ENCODE measurements at regions not wholly inside any gene's neighbourhood (a gene's known extent, or its start where the extent isn't known, plus 50 kb on each side); places are given as distances from the start of the nearest gene placed in this dataset.

- H3K4me3 ChIP-seq (ENCODE audit: low read length) = no peak overlapping the region
- no peak overlapping the region for H3K9ac ChIP-seq (ENCODE audit: low read length)
- peaks cover 38% of the 10 kb centered on the region for H3K4me1 ChIP-seq (ENCODE audit: control insufficient read depth, insufficient read depth, low read length)
- H3K9me3 ChIP-seq (ENCODE audit: control insufficient read depth, low read length) = no peaks in the 10 kb centered on the region
- no peaks in the 10 kb centered on the region for H3K27me3 ChIP-seq (replicated peaks; ENCODE audit: control insufficient read depth, insufficient read depth, low read length)
- peak; percentile 5 for DNase-seq (ENCODE audit: low read depth)
- no peaks in the 10 kb centered on the region for H3K36me3 ChIP-seq (ENCODE audit: control insufficient read depth, insufficient read depth, low read length, severe bottlenecking)
These were observed 214.9 kb downstream of the TMEM167A start for GRCh38 chr5:82862261-82862660.

- Histone ChIP-seq H3K4me3 (ENCODE audit: low read length) (no peak overlapping the region), H3K27me3 (replicated peaks; ENCODE audit: control insufficient read depth, insufficient read depth, low read length) (no peaks in the 10 kb centered on the region), H3K36me3 (ENCODE audit: control insufficient read depth, insufficient read depth, low read length, severe bottlenecking) (no peaks in the 10 kb centered on the region), H3K4me1 (ENCODE audit: control insufficient read depth, insufficient read depth, low read length) (peaks cover 38% of the 10 kb centered on the region), H3K9me3 (ENCODE audit: control insufficient read depth, low read length) (no peaks in the 10 kb centered on the region), H3K9ac (ENCODE audit: low read length) (no peak overlapping the region)
- peak; percentile 90 for DNase-seq (ENCODE audit: low read depth)
These were observed 215.5 kb downstream of the TMEM167A start for GRCh38 chr5:82861701-82862100.

- peaks cover 38% of the 10 kb centered on the region for H3K4me1 ChIP-seq (ENCODE audit: control insufficient read depth, insufficient read depth, low read length)
- H3K27me3 ChIP-seq (replicated peaks; ENCODE audit: control insufficient read depth, insufficient read depth, low read length) = no peaks in the 10 kb centered on the region
- H3K36me3 ChIP-seq (ENCODE audit: control insufficient read depth, insufficient read depth, low read length, severe bottlenecking) = no peaks in the 10 kb centered on the region
- peak; percentile 4 for DNase-seq (ENCODE audit: low read depth)
- H3K9ac ChIP-seq (ENCODE audit: low read length) = no peak overlapping the region
- no peak overlapping the region for H3K4me3 ChIP-seq (ENCODE audit: low read length)
- H3K9me3 ChIP-seq (ENCODE audit: control insufficient read depth, low read length) = no peaks in the 10 kb centered on the region
These were observed 217.6 kb downstream of the TMEM167A start for GRCh38 chr5:82859451-82860140.

GRCh38 chr5:82858151-82859025 is 218.8 kb downstream of the TMEM167A start:
- peak; percentile 3 for DNase-seq (ENCODE audit: low read depth)
- Histone ChIP-seq H3K27me3 (replicated peaks; ENCODE audit: control insufficient read depth, insufficient read depth, low read length) (no peaks in the 10 kb centered on the region), H3K9me3 (ENCODE audit: control insufficient read depth, low read length) (no peaks in the 10 kb centered on the region), H3K9ac (ENCODE audit: low read length) (no peak overlapping the region), H3K36me3 (ENCODE audit: control insufficient read depth, insufficient read depth, low read length, severe bottlenecking) (no peaks in the 10 kb centered on the region), H3K4me1 (ENCODE audit: control insufficient read depth, insufficient read depth, low read length) (peaks cover 32% of the 10 kb centered on the region), H3K4me3 (ENCODE audit: low read length) (peak overlapping the region; percentile 34)

- no peaks in the 10 kb centered on the region for H3K9me3 ChIP-seq (ENCODE audit: control insufficient read depth, low read length)
- peak; percentile 35 for DNase-seq (ENCODE audit: low read depth)
- H3K27me3 ChIP-seq (replicated peaks; ENCODE audit: control insufficient read depth, insufficient read depth, low read length) = no peaks in the 10 kb centered on the region
- H3K9ac ChIP-seq (ENCODE audit: low read length) = no peak overlapping the region
- no peaks in the 10 kb centered on the region for H3K36me3 ChIP-seq (ENCODE audit: control insufficient read depth, insufficient read depth, low read length, severe bottlenecking)
- peaks cover 16% of the 10 kb centered on the region for H3K4me1 ChIP-seq (ENCODE audit: control insufficient read depth, insufficient read depth, low read length)
- no peak overlapping the region for H3K4me3 ChIP-seq (ENCODE audit: low read length)
These were observed 221.2 kb downstream of the TMEM167A start for GRCh38 chr5:82855893-82856550.

GRCh38 chr5:82854956-82855355 is 222.2 kb downstream of the TMEM167A start:
- Histone ChIP-seq H3K36me3 (ENCODE audit: control insufficient read depth, insufficient read depth, low read length, severe bottlenecking) (no peaks in the 10 kb centered on the region), H3K9ac (ENCODE audit: low read length) (no peak overlapping the region), H3K4me3 (ENCODE audit: low read length) (no peak overlapping the region), H3K9me3 (ENCODE audit: control insufficient read depth, low read length) (no peaks in the 10 kb centered on the region), H3K4me1 (ENCODE audit: control insufficient read depth, insufficient read depth, low read length) (peaks cover 16% of the 10 kb centered on the region), H3K27me3 (replicated peaks; ENCODE audit: control insufficient read depth, insufficient read depth, low read length) (no peaks in the 10 kb centered on the region)
- DNase-seq (ENCODE audit: low read depth) = no peak

GRCh38 chr5:82851471-82851870 is 225.7 kb downstream of the TMEM167A start:
- peak; percentile 23 for DNase-seq (ENCODE audit: low read depth)
- Histone ChIP-seq H3K36me3 (ENCODE audit: control insufficient read depth, insufficient read depth, low read length, severe bottlenecking) (no peaks in the 10 kb centered on the region), H3K9me3 (ENCODE audit: control insufficient read depth, low read length) (peaks cover 4% of the 10 kb centered on the region), H3K9ac (ENCODE audit: low read length) (no peak overlapping the region), H3K4me3 (ENCODE audit: low read length) (no peak overlapping the region), H3K27me3 (replicated peaks; ENCODE audit: control insufficient read depth, insufficient read depth, low read length) (no peaks in the 10 kb centered on the region), H3K4me1 (ENCODE audit: control insufficient read depth, insufficient read depth, low read length) (peaks cover 6% of the 10 kb centered on the region)

GRCh38 chr5:82850393-82850792 is 226.8 kb downstream of the TMEM167A start:
- Histone ChIP-seq H3K9me3 (ENCODE audit: control insufficient read depth, low read length) (peaks cover 5% of the 10 kb centered on the region), H3K9ac (ENCODE audit: low read length) (no peak overlapping the region), H3K27me3 (replicated peaks; ENCODE audit: control insufficient read depth, insufficient read depth, low read length) (no peaks in the 10 kb centered on the region), H3K4me1 (ENCODE audit: control insufficient read depth, insufficient read depth, low read length) (peaks cover 6% of the 10 kb centered on the region), H3K36me3 (ENCODE audit: control insufficient read depth, insufficient read depth, low read length, severe bottlenecking) (no peaks in the 10 kb centered on the region), H3K4me3 (ENCODE audit: low read length) (no peak overlapping the region)
- DNase-seq (ENCODE audit: low read depth) = no peak

- no peak for DNase-seq (ENCODE audit: low read depth)
These were observed 227.3 kb downstream of the TMEM167A start for GRCh38 chr5:82849885-82850284.

GRCh38 chr5:82847562-82847961 is 229.6 kb downstream of the TMEM167A start:
- Histone ChIP-seq H3K4me3 (ENCODE audit: low read length) (no peak overlapping the region), H3K27me3 (replicated peaks; ENCODE audit: control insufficient read depth, insufficient read depth, low read length) (no peaks in the 10 kb centered on the region), H3K4me1 (ENCODE audit: control insufficient read depth, insufficient read depth, low read length) (peaks cover 6% of the 10 kb centered on the region), H3K9ac (ENCODE audit: low read length) (no peak overlapping the region), H3K9me3 (ENCODE audit: control insufficient read depth, low read length) (peaks cover 5% of the 10 kb centered on the region), H3K36me3 (ENCODE audit: control insufficient read depth, insufficient read depth, low read length, severe bottlenecking) (no peaks in the 10 kb centered on the region)
- DNase-seq (ENCODE audit: low read depth) = no peak

More at GRCh38 chr5:82849885-82850284, 227.3 kb downstream of the TMEM167A start:
- peaks cover 5% of the 10 kb centered on the region for H3K9me3 ChIP-seq (ENCODE audit: control insufficient read depth, low read length)
- no peak overlapping the region for H3K9ac ChIP-seq (ENCODE audit: low read length)
- H3K4me1 ChIP-seq (ENCODE audit: control insufficient read depth, insufficient read depth, low read length) = peaks cover 6% of the 10 kb centered on the region
- H3K27me3 ChIP-seq (replicated peaks; ENCODE audit: control insufficient read depth, insufficient read depth, low read length) = no peaks in the 10 kb centered on the region
- no peak overlapping the region for H3K4me3 ChIP-seq (ENCODE audit: low read length)
- no peaks in the 10 kb centered on the region for H3K36me3 ChIP-seq (ENCODE audit: control insufficient read depth, insufficient read depth, low read length, severe bottlenecking)

GRCh38 chr5:82839881-82840280 is 237.3 kb downstream of the TMEM167A start:
- no peaks in the 10 kb centered on the region for H3K4me1 ChIP-seq (ENCODE audit: control insufficient read depth, insufficient read depth, low read length)
- no peaks in the 10 kb centered on the region for H3K36me3 ChIP-seq (ENCODE audit: control insufficient read depth, insufficient read depth, low read length, severe bottlenecking)
- peaks cover 16% of the 10 kb centered on the region for H3K9me3 ChIP-seq (ENCODE audit: control insufficient read depth, low read length)
- no peaks in the 10 kb centered on the region for H3K27me3 ChIP-seq (replicated peaks; ENCODE audit: control insufficient read depth, insufficient read depth, low read length)
- H3K4me3 ChIP-seq (ENCODE audit: low read length) = no peak overlapping the region
- H3K9ac ChIP-seq (ENCODE audit: low read length) = no peak overlapping the region
- DNase-seq (ENCODE audit: low read depth) = no peak
